HG03196 (cell line): ENCODE measurements at regions not wholly inside any gene's neighbourhood (a gene's known extent, or its start where the extent isn't known, plus 50 kb on each side); places are given as distances from the start of the nearest gene placed in this dataset.
"Not testable (repeated sequence)": the region's sequence is repeated elsewhere in the genome, so short reads cannot be mapped to it uniquely, and the experiment has no call there.

ENCODE experiments used
- ATAC-seq: cut with Tn5 transposase; IDR thresholded peaks from one replicate; pipeline ENCODE4 v1.9.1; 2021; ENCODE audit not compliant: unreplicated experiment

GRCh38 chr12:77229640-77230442 lies 164.5 kb upstream of the E2F7 start:
- no peak for ATAC-seq

DNA sequence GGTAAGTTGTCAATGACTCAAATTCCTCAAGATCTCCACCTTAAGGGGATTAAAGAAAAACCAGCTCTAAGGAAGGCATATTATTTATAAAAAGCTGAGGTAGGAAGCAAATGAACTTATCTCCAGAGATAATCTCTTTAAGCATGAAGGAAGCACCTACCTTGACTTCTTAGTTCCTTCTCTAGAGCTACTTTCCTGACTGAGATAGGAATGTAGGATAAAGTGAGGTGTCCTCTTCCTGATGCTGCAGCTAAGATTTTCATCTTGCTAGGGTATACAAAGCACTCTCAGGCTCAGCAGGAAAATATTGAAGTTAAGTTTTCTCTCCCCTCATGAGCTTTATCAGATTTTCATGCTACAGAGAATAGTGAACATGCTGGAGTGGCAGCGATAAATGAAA lies 163.0 kb upstream of the E2F7 start:
- no peak for ATAC-seq

- no peak for ATAC-seq
These were observed 161.0 kb upstream of the E2F7 start for GRCh38 chr12:77226368-77226767.

DNA sequence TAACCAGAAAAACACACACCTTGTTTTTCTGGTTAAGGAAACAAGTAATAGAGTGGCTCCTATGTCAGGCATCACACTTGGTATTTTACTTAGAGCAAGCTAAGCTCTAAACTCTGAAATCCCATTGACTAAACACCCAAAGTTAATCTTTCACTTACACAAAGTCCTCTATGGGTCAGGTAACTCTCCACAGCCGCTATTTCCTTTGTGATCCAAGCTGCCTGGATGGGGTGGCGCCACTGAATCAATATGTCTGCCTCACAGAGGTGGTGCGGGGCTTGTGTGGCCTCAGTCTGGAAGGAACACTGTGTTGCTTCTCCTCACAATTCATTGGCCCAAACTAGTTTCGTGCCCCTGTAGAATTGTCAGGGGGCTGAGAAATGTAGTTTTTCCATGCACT lies 160.0 kb upstream of the E2F7 start:
- ATAC-seq, result no peak

DNA sequence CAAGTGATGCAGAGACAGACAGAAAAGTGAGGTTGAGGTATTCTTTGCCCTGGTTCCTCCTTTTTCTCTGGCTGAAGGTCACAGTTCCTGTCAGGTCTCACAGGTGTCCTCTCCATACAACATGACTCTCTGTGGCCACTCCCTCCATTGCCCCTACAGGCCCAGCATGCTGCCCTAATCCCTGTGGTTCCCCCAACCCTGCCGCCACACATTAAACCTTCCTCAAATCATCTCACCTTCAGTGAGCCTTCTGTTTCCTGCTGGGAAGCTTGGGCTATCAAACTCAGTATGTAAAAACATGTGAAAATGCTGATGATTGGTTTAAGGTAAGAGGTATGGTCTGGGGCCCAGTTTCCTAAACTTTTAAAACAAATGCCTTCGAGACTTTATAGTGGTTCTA lies 159.0 kb upstream of the E2F7 start:
- ATAC-seq, result no peak

DNA sequence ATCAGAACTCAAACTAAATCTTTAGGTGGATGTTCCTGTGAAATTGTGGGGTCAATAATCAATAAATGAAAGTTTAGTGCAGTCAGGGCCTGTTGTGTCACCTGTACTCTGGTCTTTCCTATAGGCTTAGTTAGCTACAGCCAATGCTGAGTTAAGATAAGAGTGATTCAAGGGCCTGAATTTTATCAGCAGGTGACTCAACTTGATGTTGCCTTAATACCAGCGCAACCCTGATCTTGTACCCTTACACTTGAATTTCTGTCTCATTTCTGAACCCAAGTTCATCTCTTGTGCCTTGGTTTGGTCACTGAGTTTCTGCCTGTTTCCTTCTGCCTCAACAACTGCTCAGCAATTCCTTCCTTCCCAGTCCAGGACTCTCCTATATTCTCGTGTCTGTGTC lies 157.0 kb upstream of the E2F7 start:
- no peak for ATAC-seq

- ATAC-seq, result no peak
These were observed 155.2 kb upstream of the E2F7 start for GRCh38 chr12:77220586-77220985.

DNA sequence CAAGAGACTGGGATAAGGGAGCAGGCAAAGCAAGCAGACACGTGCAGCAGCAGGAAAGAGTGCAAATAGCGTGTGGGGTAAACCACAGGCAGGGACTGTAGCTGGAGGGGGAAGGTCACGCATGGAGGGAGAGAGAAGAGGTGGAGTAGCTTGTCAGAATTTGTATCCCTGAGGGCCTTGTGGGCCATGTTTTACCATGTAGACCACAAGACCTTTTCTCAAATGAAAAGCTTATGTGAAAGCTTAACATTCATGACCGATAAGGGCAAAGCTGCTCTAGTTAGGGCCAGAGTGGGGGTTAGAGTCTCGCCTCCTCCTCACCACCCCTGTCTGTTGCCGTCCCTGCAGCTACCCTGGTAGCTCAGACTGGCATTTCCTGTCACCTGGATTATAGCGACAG lies 152.9 kb upstream of the E2F7 start:
- ATAC-seq, result no peak

DNA sequence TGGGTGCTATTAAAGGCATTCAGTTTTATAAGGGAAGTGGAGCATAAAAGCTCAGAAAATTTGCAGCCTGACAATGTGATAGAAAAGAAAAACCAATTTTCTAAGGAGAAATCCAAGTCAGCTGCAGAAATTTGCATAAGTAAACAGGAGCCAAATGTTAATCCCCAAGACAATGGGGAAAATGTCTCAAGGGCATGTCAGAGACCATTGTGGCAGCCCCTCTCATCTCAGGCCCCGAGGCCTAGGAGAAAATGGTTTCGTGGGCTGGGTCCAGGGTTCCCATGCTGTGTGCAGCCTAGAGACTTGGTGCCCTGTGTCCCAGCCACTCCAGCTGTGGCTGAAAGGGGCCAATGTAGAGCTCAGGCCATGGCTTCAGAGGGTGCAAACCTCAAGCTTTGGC lies 150.8 kb upstream of the E2F7 start:
- ATAC-seq, result not testable (repeated sequence)

DNA sequence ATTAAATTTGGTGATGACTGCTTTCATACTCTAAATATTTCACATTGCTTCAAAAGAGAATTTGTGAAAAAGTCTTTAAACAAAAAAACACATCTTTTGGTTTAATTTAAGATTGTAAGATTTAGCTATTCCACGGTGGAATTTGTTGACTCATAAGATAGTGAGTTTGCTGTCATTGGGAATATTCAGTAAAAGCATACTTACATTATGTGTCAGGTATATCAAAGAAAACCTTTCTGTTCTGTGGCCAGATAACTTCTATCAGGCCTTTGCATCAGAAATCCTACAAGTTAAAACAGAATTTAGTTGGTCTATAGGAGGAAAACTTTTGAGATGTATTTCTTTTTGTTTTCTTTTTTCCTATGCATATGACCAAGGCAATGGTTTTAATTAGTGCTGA lies 148.8 kb upstream of the E2F7 start:
- no peak for ATAC-seq

DNA sequence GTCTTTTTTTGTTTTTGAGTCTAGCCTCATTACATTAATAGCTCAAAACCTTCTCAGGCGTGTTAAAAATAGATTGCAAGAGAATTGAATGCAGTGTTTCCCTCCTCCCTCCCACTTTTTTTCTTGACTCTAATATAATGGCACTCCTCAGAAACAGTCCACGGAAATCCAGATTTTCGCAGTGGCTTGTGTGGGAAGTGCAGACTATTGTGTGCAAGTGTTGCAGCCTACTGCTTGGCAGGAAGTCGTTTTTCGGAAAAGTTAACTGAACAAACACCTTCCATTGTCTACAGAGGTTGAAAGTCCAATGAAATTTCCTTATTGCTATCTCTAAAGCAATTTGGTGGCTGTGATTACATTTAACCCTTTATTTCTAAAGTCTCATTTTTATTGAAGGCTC lies 147.9 kb upstream of the E2F7 start:
- no peak for ATAC-seq

GRCh38 chr12:77210724-77211123 lies 145.4 kb upstream of the E2F7 start:
- no peak for ATAC-seq

DNA sequence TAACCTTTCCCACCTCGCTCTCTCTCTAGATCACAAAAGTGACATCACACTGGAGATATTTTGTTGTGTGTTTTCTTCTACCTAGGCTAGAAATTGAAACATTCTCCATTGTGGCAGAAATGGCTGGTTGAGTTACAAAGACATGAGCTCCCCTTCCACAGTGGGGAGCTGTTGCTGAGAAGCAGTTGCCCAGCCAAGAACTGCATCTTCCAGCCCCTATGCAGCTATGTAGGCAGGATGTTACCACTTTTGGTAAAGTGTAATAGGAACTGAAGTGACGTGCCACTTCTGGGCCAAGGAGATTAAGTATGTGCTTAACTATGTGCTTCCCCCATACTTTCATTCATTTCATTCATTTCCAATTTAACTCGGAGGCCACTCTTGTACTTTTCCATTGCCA lies 138.7 kb upstream of the E2F7 start:
- no peak for ATAC-seq

GRCh38 chr12:77202457-77203060 lies 137.2 kb upstream of the E2F7 start:
- no peak for ATAC-seq

DNA sequence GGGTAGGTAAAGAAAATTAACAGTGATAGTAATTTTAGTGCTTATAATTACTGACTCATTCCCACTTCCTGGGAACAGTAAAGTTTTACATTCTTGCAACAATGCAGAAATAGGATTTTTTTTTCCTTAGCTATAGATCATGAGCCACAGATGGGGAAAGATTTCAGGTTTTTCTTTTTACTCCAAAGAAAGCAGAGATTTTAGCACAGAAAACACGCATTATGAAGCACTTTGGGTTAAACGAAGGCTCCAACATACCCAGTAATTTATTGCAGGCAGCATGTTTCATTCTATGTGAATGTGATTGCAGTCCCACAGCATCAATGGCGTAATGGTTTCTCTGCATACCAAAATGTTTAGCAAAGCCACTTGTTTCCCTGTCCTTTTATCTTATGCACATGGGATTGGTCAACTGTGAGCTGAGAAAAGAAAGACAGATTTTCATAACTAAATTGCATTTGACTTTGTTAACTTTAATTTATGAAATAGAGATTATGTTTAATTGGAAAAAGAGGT lies 124.6 kb upstream of the E2F7 start:
- no peak for ATAC-seq

DNA sequence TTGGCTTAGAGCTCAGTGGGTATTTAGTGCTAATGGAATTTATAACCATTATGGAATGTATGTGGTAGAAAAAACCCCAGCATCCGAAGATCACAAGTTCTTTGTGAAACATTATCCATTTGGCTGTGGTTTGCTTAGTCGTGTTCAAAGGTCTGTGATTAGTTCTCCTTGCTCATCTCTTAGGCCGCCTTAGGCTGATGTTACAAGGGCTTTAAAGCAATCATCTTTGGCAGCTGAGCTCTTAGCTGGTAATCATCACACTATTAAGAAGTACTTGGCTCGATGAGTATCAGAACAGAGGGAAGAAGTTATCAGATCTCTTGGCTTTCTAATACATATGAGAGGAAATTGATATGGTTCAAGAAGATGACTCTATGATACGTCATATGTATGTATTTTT lies 124.1 kb upstream of the E2F7 start:
- no peak for ATAC-seq

GRCh38 chr12:77179515-77179914 lies 114.1 kb upstream of the E2F7 start:
- ATAC-seq, result no peak

DNA sequence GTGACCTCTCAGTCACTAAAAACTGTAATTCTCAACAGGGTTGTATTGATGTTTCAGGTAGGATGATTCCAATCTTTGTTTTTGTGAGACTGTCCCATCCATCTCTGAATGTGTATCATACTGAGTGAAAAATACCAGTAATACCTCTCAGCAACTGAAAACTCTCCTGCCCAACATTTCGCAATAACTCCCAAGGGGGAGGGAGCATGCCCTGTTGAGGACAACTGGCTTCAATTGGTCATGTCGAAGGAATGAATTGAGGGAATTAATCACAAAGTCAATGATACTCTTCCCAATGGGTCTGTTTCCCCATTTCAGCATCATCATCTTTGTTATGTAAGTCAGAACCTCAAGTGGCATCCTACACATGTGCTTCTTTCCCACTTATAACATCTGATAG lies 102.4 kb upstream of the E2F7 start:
- no peak for ATAC-seq

DNA sequence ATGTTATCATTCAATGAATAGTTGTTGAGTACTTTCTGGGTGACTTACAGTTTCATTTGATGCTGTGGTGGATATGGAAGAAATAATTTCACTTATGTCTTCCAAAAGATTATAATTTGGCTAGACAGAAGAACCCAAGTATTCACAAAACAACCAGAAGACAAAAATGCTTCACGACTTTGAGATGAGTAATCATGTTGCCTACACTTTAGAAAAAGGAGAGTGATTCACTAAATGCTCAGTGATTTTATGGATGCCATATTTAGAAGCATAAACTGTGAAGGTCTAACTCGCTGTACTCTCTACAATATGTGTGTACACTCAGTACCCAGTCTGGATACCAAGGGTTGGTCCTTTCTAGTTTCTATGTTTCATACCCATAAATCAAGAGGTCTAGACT lies 101.3 kb upstream of the E2F7 start:
- no peak for ATAC-seq

- ATAC-seq, result no peak
These were observed 98.0 kb upstream of the E2F7 start for GRCh38 chr12:77163074-77164038.

- no peak for ATAC-seq
These were observed 96.6 kb upstream of the E2F7 start for GRCh38 chr12:77161944-77162343.

- ATAC-seq, result no peak
These were observed 95.6 kb upstream of the E2F7 start for GRCh38 chr12:77160931-77161330.
